ENCODE measurements at regions not wholly inside any gene's neighbourhood (a gene's known extent, or its start where the extent isn't known, plus 50 kb on each side); places are given as distances from the start of the nearest gene placed in this dataset.

GRCh38 chr13:112007191-112007590, 59.8 kb upstream of the SOX1 start:
- H4K5ac ChIP-seq (ENCODE audit: insufficient read length, low read depth, low read length): no peak overlapping the region
- POLR2A ChIA-PET (ENCODE audit: partially characterized antibody): no interaction called here
- no peaks in the 10 kb centered on the region for H3K79me2 ChIP-seq (ENCODE audit: control insufficient read depth in 1 of 2, insufficient read depth in 2 of 2, low read length in 2 of 2)
- WGBS, 2 experiments (ENCODE audit: extremely low coverage in 1 of 2, insufficient coverage in 1 of 2, insufficient read length in 1 of 2, insufficient replicate concordance in 2 of 2, low coverage in 1 of 2, low lambda C conversion rate in 2 of 2, missing lambda C conversion rate in 1 of 2): 95% methylated on average over 9 of the region's 9 CpGs; no CpG with 5 or more reads in 1 of the 2 experiments
- no peak overlapping the region for H4K8ac ChIP-seq (ENCODE audit: extremely low read depth, insufficient read depth, low read length)
- no peaks in the 10 kb centered on the region for H3K36me3 ChIP-seq (ENCODE audit: control insufficient read depth in 2 of 4, insufficient read depth in 4 of 4, low read length in 3 of 4)
- H3K27me3 ChIP-seq (replicated peaks in 1 of 4; ENCODE audit: control insufficient read depth in 3 of 4, extremely low read depth in 1 of 4, insufficient read depth in 3 of 4, low read length in 3 of 4): peaks cover 4 to 12% (median 8%) of the 10 kb centered on the region in 4 experiments
- H3K79me1 ChIP-seq (ENCODE audit: low read depth, low read length): no peaks in the 10 kb centered on the region
- no peak overlapping the region for H2AFZ ChIP-seq (ENCODE audit: low read length)
- no peak overlapping the region for H3K23ac ChIP-seq (ENCODE audit: insufficient read length)
- peaks cover 0 to 3% (median 0%) of the 10 kb centered on the region in 4 experiments; a peak in 2 of 7 replicates for H3K4me1 ChIP-seq (replicated peaks in 1 of 4; ENCODE audit: control insufficient read depth in 3 of 4, insufficient read depth in 4 of 4, low read length in 3 of 4)
- H2BK120ac ChIP-seq (replicated peaks; ENCODE audit: low read depth, low read length): no peak overlapping the region
- no peak overlapping the region for H3K14ac ChIP-seq (ENCODE audit: insufficient read length)
- H2AK5ac ChIP-seq (ENCODE audit: low read depth, low read length): no peak overlapping the region
- H3K4ac ChIP-seq (replicated peaks; ENCODE audit: insufficient read length, low read depth, low read length): no peak overlapping the region
- H3K9ac ChIP-seq (replicated peaks in 1 of 4; ENCODE audit: extremely low read depth in 1 of 4, low read depth in 3 of 4, low read length in 3 of 4): no peak overlapping the region
- no peak overlapping the region for H3K56ac ChIP-seq (replicated peaks; ENCODE audit: insufficient read length, low read depth, low read length)
- DNase-seq (ENCODE audit: low read depth in 1 of 2, low spot score in 2 of 2) (no peak), FAIRE-seq (no peak)
- peaks cover 4 to 5% of the 10 kb centered on the region in 2 experiments; a peak in 2 of 4 replicates for H3K9me3 ChIP-seq (ENCODE audit: insufficient read depth in 2 of 2, low read depth in 1 of 2, low read length in 1 of 2)
- no peaks in the 10 kb centered on the region for H3K23me2 ChIP-seq (ENCODE audit: low read depth, low read length)
- no peak overlapping the region for H2BK12ac ChIP-seq (ENCODE audit: low read depth, low read length)
- TF ChIP-seq FOSL1 (IDR thresholded peaks at IDR 0.05; ENCODE audit: insufficient read depth, low read depth, low read length): no peak
- H2BK5ac ChIP-seq (ENCODE audit: low read depth, low read length): no peak overlapping the region
- no peak overlapping the region for H2BK15ac ChIP-seq (ENCODE audit: low read length)
- no peak overlapping the region for H4K91ac ChIP-seq (replicated peaks; ENCODE audit: insufficient read length, low read length)
- H3K4me3 ChIP-seq (ENCODE audit: extremely low read depth in 1 of 4, insufficient read depth in 2 of 4, low read depth in 3 of 4, low read length in 4 of 4): no peak overlapping the region
- H2BK20ac ChIP-seq (ENCODE audit: low read length): no peak overlapping the region
- H3K18ac ChIP-seq (ENCODE audit: extremely low read depth, low read length): no peak overlapping the region
- CTCF ChIA-PET (ENCODE audit: partially characterized antibody): no interaction called here
- H3K27ac ChIP-seq (ENCODE audit: low read depth, low read length): no peak overlapping the region
- H3K4me2 ChIP-seq (ENCODE audit: insufficient read depth in 1 of 2, low read depth in 2 of 2, low read length in 2 of 2): no peak overlapping the region
- H4K20me1 ChIP-seq (replicated peaks in 1 of 2; ENCODE audit: control insufficient read depth in 1 of 2, insufficient read depth in 2 of 2, low read length in 2 of 2): no peaks in the 10 kb centered on the region
